HG02840 (cell line): ENCODE measurements at regions not wholly inside any gene's neighbourhood (a gene's known extent, or its start where the extent isn't known, plus 50 kb on each side); places are given as distances from the start of the nearest gene placed in this dataset.
"Not testable (repeated sequence)": the region's sequence is repeated elsewhere in the genome, so short reads cannot be mapped to it uniquely, and the experiment has no call there.

Experiments used
- ATAC-seq: cut with Tn5 transposase; IDR thresholded peaks from one replicate; pipeline ENCODE4 v1.9.1; 2021; ENCODE audit warnings: mild to moderate bottlenecking, moderate library complexity, moderate number of reproducible peaks; ENCODE audit not compliant: unreplicated experiment, low FRiP score

- no peak for ATAC-seq
These were observed 377.6 kb downstream of the MDFIC start for GRCh38 chr7:115299397-115300037.

GRCh38 chr7:115297656-115298055 lies 375.8 kb downstream of the MDFIC start:
- no peak for ATAC-seq

- no peak for ATAC-seq
These were observed 371.8 kb downstream of the MDFIC start for GRCh38 chr7:115293628-115294240.

GRCh38 chr7:115292381-115292780 lies 370.5 kb downstream of the MDFIC start:
- no peak for ATAC-seq

GRCh38 chr7:115289971-115290370 lies 368.1 kb downstream of the MDFIC start:
- ATAC-seq = no peak

- no peak for ATAC-seq
These were observed 354.9 kb downstream of the MDFIC start for GRCh38 chr7:115276791-115277190.

GRCh38 chr7:115273855-115274254 lies 352.0 kb downstream of the MDFIC start:
- ATAC-seq = not testable (repeated sequence)

GRCh38 chr7:115273139-115273772 lies 351.4 kb downstream of the MDFIC start:
- no peak for ATAC-seq

- ATAC-seq = no peak
These were observed 349.7 kb downstream of the MDFIC start for GRCh38 chr7:115271332-115272235.

- no peak for ATAC-seq
These were observed 347.6 kb downstream of the MDFIC start for GRCh38 chr7:115269486-115269885.

- no peak for ATAC-seq
These were observed 345.6 kb downstream of the MDFIC start for GRCh38 chr7:115267503-115267902.

- ATAC-seq = no peak
These were observed 338.5 kb downstream of the MDFIC start for GRCh38 chr7:115260381-115260780.

GRCh38 chr7:115252461-115252860 lies 330.6 kb downstream of the MDFIC start:
- no peak for ATAC-seq

- ATAC-seq = no peak
These were observed 327.2 kb downstream of the MDFIC start for GRCh38 chr7:115249080-115249479.

- no peak for ATAC-seq
These were observed 319.3 kb downstream of the MDFIC start for GRCh38 chr7:115241151-115241550.

- ATAC-seq = no peak
These were observed 318.3 kb downstream of the MDFIC start for GRCh38 chr7:115240242-115240641.

GRCh38 chr7:115235075-115235474 lies 313.2 kb downstream of the MDFIC start:
- ATAC-seq = no peak

GRCh38 chr7:115233809-115234208 lies 311.9 kb downstream of the MDFIC start:
- no peak for ATAC-seq

- ATAC-seq = no peak
These were observed 310.1 kb downstream of the MDFIC start for GRCh38 chr7:115232041-115232440.

- no peak for ATAC-seq
These were observed 309.1 kb downstream of the MDFIC start for GRCh38 chr7:115230882-115231571.
